ENCODE measurements at regions not wholly inside any gene's neighbourhood (a gene's known extent, or its start where the extent isn't known, plus 50 kb on each side); places are given as distances from the start of the nearest gene placed in this dataset.

DNA sequence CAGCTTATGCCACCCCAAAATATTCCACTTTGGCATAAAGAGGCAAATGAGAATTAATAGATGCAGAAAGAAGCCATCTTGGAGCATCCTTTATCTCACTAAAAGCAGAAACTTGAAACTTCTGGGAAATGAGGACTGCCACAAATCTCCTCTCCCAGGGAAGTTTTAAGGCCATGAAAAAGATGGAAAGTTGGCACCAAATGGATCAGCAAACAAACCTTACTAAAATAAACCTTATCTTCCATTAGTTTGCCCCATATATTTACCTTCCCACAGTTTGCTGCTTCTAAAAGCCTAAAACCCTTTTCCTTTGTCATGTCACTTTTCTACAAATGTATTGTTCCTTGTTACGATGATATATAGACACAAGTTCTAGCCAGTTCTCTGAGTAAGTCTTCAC is 340.0 kb upstream of the USP15 start:
- intact Hi-C loops (cut with micrococcal nuclease), result no loop called here
- H3K27me3 Mint-ChIP-seq (ENCODE audit: low read depth in 3 of 3), result peaks cover 1 to 2% (median 1%) of the 10 kb centered on the region in 3 donors
- H3K4me3 Mint-ChIP-seq, result no peak overlapping the region
- H3K36me3 Mint-ChIP-seq, result no peaks in the 10 kb centered on the region
- no peak overlapping the region for H3K9ac ChIP-seq (ENCODE audit: insufficient read depth, low read length, poor library complexity, severe bottlenecking)
- H3K4me3 ChIP-seq (replicated peaks in 1 of 3; ENCODE audit: low read depth in 2 of 3, low read length in 3 of 3), result no peak overlapping the region
- H3K36me3 ChIP-seq (replicated peaks in 1 of 2; ENCODE audit: control insufficient read depth in 1 of 2, insufficient read depth in 2 of 2, low read length in 2 of 2), result no peaks in the 10 kb centered on the region
- peaks cover 3 to 19% (median 8%) of the 10 kb centered on the region in 7 donors for H3K9me3 Mint-ChIP-seq
- H3K79me2 ChIP-seq (ENCODE audit: insufficient read depth, low read length), result no peaks in the 10 kb centered on the region
- H3K4me2 ChIP-seq (replicated peaks; ENCODE audit: extremely low read depth, low read length, poor library complexity, severe bottlenecking), result no peak overlapping the region
- WGBS (ENCODE audit: insufficient coverage), result no CpG with 5 or more reads among the region's 1 CpG
- TF ChIP-seq, protein P1, sequence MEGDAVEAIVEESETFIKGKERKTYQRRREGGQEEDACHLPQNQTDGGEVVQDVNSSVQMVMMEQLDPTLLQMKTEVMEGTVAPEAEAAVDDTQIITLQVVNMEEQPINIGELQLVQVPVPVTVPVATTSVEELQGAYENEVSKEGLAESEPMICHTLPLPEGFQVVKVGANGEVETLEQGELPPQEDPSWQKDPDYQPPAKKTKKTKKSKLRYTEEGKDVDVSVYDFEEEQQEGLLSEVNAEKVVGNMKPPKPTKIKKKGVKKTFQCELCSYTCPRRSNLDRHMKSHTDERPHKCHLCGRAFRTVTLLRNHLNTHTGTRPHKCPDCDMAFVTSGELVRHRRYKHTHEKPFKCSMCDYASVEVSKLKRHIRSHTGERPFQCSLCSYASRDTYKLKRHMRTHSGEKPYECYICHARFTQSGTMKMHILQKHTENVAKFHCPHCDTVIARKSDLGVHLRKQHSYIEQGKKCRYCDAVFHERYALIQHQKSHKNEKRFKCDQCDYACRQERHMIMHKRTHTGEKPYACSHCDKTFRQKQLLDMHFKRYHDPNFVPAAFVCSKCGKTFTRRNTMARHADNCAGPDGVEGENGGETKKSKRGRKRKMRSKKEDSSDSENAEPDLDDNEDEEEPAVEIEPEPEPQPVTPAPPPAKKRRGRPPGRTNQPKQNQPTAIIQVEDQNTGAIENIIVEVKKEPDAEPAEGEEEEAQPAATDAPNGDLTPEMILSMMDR (IDR thresholded peaks at IDR 0.05), result no peak
- no peaks in the 10 kb centered on the region for H4K20me1 ChIP-seq (ENCODE audit: insufficient read depth, low read length)
- H3K4me1 ChIP-seq (ENCODE audit: control insufficient read depth in 1 of 2, insufficient read depth in 2 of 2, low read length in 2 of 2), result no peaks in the 10 kb centered on the region
- no peak overlapping the region for H3K27ac ChIP-seq (ENCODE audit: low read depth in 1 of 2, low read length in 2 of 2)
- DNase-seq, result no peak
- H2AFZ ChIP-seq (ENCODE audit: insufficient read depth, low read depth, low read length, poor library complexity, severe bottlenecking), result no peak overlapping the region
- H3K27ac Mint-ChIP-seq, result no peak overlapping the region
- no peaks in the 10 kb centered on the region for H3K27me3 ChIP-seq (ENCODE audit: control insufficient read depth in 2 of 2, insufficient read depth in 2 of 2, low read length in 2 of 2)
- peaks cover 5% of the 10 kb centered on the region for H3K4me1 Mint-ChIP-seq
- peaks cover 0 to 12% of the 10 kb centered on the region in 2 donors for H3K9me3 ChIP-seq (replicated peaks in 1 of 2; ENCODE audit: control insufficient read depth in 1 of 2, insufficient read depth in 1 of 2, low read length in 2 of 2)

DNA sequence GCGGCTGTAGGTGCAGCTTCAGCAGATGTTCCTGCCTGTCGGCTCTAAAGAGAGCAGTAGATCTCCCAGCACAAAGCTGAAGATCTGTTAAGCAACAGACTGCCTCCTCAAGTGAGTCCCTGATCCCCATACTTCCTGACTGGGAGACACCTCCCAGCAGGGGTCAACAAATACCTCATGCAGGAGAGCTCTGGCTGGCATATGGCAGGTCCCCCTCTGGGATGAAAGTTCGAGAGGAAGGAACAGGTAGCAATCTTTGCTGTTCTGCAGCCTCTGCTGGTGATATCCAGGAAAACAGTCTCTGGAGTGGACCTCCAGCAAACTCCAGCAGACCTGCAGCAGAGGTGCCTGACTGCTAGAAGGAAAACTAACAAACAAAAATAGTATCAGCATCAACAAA is 337.1 kb upstream of the USP15 start:
- H4K20me1 ChIP-seq (ENCODE audit: insufficient read depth, low read length), result no peaks in the 10 kb centered on the region
- H3K4me2 ChIP-seq (replicated peaks; ENCODE audit: extremely low read depth, low read length, poor library complexity, severe bottlenecking), result no peak overlapping the region
- H3K4me3 ChIP-seq (replicated peaks in 1 of 3; ENCODE audit: low read depth in 2 of 3, low read length in 3 of 3), result no peak overlapping the region
- Mint-ChIP-seq H3K4me1 (no peaks in the 10 kb centered on the region), H3K9me3 (peaks cover 8 to 26% (median 20%) of the 10 kb centered on the region in 7 donors), H3K27me3 (ENCODE audit: low read depth in 3 of 3) (peaks cover 1 to 4% (median 1%) of the 10 kb centered on the region in 3 donors), H3K36me3 (no peaks in the 10 kb centered on the region), H3K4me3 (no peak overlapping the region), H3K27ac (no peak overlapping the region)
- 93% methylated on average over 3 of the region's 3 CpGs for WGBS (ENCODE audit: insufficient coverage)
- no peaks in the 10 kb centered on the region for H3K79me2 ChIP-seq (ENCODE audit: insufficient read depth, low read length)
- no peak overlapping the region for H2AFZ ChIP-seq (ENCODE audit: insufficient read depth, low read depth, low read length, poor library complexity, severe bottlenecking)
- TF ChIP-seq, protein P1 (IDR thresholded peaks at IDR 0.05), result no peak
- no peaks in the 10 kb centered on the region for H3K27me3 ChIP-seq (ENCODE audit: control insufficient read depth in 2 of 2, insufficient read depth in 2 of 2, low read length in 2 of 2)
- peaks cover 0 to 16% of the 10 kb centered on the region in 2 donors for H3K9me3 ChIP-seq (replicated peaks in 1 of 2; ENCODE audit: control insufficient read depth in 1 of 2, insufficient read depth in 1 of 2, low read length in 2 of 2)
- no peak overlapping the region for H3K9ac ChIP-seq (ENCODE audit: insufficient read depth, low read length, poor library complexity, severe bottlenecking)
- H3K4me1 ChIP-seq (ENCODE audit: control insufficient read depth in 1 of 2, insufficient read depth in 2 of 2, low read length in 2 of 2), result no peaks in the 10 kb centered on the region
- DNase-seq, result no peak
- H3K27ac ChIP-seq (ENCODE audit: low read depth in 1 of 2, low read length in 2 of 2), result no peak overlapping the region
- intact Hi-C loops (cut with micrococcal nuclease), result no loop called here
- H3K36me3 ChIP-seq (replicated peaks in 1 of 2; ENCODE audit: control insufficient read depth in 1 of 2, insufficient read depth in 2 of 2, low read length in 2 of 2), result no peaks in the 10 kb centered on the region

All from CD14-positive monocyte (primary cell).